Forelimb muscle (tissue), 1 donor: ENCODE measurements at regions not wholly inside any gene's neighbourhood (a gene's known extent, or its start where the extent isn't known, plus 50 kb on each side); places are given as distances from the start of the nearest gene placed in this dataset.
A peak's percentile ranks its signal among the peaks of the same experiment; 100 is the strongest.
"Not testable (repeated sequence)": the region's sequence is repeated elsewhere in the genome, so short reads cannot be mapped to it uniquely, and the experiment has no call there.

Source experiments
- DNase-seq: peaks from one replicate; pipeline ENCODE4 v3.0.0-alpha.2; 2013; ENCODE audit warnings: low read depth

DNA sequence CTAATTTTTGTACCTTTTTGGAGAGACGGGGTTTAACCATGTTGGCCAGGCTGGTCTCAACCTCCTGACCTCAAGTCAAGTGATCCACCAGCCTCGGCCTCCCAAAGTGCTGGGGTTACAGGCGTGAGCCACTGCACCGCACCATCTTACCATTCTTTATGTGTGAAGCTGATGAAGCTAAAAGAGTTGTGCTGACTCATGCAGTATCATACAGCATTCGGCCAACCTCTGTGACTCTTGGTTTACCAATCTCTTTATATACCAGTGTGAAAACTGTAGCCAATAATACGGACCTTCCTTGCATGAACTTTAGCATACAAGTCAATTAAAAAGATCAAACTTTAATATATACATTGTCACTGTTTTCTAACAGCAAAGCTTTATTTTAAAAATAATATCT lies 878.2 kb upstream of the MBL2 start:
- DNase-seq, result no peak

DNA sequence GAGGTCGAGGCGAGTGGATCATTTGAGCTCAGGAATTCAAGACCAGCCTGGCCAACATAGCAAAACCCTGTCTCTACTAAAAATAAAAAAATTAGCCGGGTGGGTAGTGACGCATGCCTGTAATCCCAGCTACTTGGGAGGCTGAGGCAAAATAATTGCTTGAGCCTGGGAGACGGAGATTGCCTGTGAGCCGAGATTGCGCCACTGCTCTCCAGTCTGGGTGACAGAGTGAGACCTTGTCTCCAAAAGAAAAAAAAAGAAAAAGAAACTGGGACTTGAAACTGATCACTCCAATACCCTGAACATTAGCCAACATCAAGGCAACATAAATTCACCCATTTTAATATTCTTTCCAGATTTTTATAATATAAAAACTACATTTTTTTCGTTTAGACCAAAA lies 874.6 kb upstream of the MBL2 start:
- not testable (repeated sequence) for DNase-seq

DNA sequence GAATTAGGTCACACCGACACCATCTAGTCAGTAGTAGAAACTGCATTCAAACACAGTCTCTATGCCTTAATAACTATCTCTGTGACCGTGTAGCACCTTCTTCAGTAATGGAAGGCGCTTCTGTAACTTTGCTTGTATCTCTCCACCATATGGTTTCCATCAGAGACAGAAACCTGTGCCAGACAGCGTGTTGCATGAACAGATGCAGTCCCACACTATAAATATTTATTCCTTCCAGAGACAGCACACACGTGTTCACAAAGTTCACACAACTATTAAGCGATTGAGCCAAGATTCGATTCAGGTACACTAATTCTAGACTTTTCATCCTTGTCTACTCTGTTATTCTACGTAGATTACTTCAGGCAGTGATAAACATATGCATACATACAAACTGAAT lies 873.9 kb upstream of the MBL2 start:
- DNase-seq, result peak; percentile 56

DNA sequence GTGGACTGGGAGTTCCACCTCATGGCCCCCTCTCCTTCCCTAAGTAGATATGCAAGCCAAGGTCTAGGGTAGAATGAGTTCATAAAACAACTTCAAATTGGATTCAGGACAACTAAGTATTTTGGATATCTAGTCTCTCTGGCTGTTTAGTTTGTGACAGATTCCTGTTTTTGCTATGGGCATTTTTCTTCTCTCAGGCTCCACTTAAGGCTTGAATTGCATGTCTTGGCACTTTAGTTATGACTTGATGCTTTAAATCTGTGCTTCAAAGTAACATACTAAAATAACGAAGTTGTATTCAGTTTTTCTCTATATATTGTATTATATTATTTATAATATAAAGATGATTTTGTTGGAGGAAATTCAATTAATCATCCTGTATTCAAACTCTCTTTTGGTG lies 873.4 kb upstream of the MBL2 start:
- DNase-seq, result no peak

DNA sequence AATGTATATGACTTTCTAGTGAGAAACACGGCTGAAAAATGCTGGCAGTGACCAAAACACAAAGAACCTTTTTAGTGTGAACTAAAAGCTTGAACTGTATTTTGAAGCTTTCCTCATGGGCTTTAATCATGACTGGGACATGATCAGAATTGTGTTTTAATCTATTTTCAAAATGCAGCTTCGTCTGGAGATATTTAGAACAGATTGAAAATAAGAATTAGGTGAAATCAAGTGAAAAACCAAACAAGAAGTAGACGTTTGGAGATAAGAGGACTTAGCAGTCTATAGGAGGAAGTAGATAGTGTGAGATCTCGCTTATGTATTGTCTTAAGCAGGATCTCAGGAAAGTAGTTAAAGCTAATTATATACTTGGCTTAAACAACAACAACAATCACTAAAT lies 865.4 kb upstream of the MBL2 start:
- DNase-seq, result no peak

DNA sequence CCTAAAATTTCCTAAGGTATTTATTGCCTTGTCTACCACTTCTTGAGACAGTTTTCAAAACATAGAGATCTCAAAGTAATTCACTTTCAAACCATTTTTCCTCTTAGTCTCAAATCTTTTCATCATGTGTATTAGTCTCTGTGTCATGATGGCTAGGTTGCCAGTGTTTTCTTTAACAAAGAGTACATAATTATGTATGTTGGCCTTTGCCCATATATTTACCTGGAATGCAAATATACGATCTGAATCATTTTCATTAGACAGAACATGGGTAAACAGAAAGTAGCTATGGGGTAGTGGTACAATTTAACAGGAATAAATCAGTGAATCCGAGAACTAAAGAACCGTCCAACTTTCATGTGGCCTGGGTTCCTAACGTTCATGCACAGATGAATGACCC lies 852.1 kb upstream of the MBL2 start:
- no peak for DNase-seq

DNA sequence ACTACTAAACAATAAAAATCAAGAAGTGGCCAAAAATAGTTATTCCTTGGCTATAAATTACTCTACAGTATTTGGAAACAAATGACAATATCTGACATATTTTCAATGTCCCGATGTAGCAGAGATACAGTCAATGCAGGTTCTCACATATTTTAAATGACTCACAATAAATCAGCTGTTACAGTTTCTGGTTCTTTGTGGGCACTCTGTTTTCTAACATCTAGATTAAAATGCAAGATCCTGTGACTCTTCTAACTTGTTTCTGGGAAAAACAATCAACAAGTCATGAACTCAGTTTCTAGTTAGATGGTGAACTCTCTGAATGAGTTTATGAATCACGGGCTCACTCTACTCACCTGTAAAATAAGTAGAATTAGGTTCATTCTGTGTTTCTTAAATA lies 849.6 kb upstream of the MBL2 start:
- DNase-seq, result no peak

DNA sequence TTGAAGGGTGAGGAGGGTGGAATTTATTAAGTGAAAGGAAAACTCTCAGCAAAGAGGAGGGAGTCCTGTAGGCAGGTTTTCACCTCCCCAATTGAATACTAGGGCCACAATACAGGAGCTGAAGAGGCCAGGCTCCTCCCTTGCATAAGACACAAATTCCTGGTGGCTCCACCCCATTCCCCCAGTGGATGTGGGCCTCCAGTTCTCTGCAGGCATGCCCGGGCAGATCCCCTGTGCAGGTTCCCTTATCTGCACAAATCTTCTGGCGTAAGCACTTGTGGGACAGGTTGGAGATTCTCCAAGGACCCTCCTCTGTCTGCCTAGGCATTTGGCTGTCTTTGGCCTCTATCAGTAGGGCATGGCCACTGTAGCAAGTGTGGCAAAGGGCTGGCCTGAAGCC lies 847.1 kb upstream of the MBL2 start:
- no peak for DNase-seq

DNA sequence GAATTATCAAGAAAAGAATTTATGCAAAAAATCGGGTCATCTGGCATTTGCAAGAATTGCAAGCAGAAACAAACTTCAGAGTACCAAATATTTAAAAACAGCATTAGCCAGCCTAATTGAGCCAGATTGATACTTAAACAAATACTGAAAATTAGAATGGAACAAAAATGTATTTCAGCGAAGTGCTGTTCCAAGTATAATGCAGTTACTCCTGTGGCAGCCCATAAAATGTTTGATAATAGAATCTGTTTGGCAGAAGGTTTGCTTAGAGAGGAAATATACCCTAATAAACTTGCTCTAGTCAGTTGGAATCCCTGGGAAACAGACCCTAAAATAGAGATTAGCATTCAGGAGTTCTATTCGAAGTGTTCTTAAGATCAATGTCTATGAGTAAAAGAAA lies 835.1 kb upstream of the MBL2 start:
- no peak for DNase-seq

DNA sequence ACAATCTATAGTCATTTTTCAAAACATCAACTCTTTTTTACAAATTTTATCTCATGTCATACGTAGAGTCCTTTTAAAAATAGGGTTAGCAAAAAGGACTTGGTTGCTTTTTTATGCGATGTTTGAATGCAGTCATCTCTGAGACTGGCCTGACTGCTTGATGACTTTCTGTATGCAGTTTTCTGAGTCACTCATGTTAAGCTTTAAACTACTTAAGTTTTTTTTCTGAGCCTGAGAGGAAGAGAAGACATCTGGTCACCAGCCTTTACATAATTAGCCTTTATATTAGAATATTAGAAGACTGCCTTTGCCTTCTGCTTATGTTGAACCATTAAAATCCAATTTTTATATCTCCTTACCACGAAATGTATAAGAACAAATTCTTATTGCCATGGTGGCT lies 834.4 kb upstream of the MBL2 start:
- no peak for DNase-seq

DNA sequence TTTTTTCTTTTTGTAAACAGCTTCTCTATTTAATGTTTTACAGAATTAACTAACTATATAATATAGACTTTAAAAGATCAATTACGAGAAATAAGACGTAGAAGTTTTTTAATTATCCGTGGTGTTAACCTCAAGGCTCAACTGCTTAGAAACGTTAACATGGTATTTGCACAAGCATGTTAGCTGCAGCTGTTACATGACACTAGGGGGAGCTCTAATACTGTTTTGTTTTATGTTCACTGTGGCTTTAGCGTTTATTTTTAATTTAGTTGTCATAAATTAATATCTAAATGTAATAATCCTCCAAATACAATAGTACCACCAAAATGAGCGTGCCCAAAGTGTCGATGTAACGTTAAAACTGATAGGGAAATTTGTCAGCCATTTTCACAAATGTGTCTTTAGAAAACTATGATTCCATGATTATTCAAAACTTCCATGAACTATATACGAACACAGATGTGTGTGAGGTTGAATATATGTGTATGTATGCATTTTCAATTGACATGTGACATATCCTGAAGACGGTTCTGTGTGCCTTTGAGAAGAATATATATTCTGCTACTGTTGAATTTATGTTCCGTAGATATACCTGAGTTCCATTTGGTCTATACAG lies 828.8 kb upstream of the MBL2 start:
- peak; percentile 13 for DNase-seq

DNA sequence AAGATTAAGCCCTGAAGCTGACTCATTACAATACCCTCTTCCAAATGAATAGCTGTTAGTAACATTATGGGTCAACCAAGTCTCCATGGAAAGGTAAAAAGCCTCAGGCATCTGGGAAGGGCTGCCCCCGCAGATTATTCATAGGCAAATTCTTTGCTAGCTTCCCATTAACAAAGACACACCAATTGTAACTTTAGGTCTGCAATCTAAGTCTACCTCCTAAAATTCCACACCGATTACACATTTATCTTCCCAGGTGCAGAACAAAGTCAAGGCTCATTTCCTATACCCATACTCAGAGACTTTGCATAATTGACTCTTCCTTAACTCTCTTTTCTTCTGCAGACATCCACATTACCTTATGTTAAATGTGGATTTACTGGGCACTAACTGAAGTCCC lies 826.3 kb upstream of the MBL2 start:
- no peak for DNase-seq

DNA sequence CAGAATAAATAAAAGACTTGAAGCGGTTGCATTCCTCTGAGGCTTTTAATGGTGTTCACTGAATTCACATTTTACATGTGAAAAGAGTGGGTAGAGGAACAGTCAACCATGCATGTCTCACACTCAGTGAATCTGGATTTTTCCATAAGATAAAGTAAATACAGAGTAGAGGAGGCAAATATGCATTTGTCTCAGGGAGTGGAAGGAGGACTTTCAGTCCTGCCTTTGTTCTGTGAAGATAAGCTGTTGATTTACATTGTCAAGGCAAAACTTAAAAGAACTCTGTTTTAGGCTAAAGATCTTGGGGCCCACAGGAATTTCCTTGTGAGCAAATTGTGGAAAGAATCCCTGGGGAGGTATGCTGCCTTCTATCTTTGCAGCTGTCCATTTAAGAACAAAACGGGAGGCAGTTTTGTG lies 825.3 kb upstream of the MBL2 start:
- no peak for DNase-seq

DNA sequence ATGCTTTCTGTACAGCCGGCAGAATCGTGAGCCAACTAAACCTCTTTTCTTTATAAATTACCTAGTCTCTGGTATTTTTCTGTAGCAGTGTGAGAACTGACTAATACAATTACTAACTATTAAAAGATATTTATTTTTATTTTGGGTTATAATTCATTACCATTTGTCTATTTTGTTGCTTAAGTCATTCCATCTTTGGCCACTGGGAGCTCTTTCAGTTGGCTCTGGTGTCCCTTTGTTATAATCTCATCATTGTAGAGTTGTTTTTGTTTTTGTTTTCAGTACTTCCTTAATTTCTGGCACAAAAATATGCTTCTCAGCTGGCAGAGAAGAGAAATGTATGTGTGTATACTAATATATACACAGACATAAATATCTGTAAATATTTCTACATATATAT lies 807.9 kb upstream of the MBL2 start:
- DNase-seq, result no peak

DNA sequence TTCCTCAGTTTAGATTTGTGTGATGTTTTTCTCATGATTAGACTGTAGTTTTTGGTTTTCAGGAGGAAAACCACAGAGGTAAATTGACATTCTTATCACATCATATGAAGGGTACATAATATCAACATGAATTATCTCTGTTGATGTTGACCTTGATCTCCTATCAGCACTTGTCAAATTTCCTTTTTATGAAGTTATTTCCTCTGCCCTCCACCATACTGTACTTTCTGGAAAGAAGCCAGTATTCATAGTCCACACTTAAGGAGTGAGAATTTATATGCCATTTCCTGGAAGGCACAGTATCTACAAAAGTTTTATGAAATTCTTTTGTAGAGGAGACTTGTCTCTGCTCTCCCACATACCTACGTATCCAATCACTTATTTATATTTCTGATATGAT lies 807.2 kb upstream of the MBL2 start:
- no peak for DNase-seq

DNA sequence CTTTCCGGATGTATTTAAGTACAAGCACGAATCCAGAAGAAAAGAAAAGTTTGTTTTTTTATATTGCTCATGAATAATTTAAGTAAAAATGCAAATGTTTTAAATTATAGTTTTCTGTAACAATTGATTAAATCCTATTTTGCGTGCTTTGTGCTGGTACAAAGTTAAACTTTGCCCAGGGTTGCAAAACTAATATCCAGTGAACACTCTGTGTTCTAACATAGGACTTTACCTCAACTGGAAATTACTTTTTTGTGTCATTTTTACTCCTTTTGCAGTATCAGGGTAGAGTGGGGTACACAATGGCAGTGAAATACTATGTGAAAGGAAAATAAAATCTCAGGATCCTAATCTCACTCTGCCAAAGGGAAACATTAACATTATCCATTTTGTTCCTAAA lies 801.4 kb upstream of the MBL2 start:
- DNase-seq, result no peak

DNA sequence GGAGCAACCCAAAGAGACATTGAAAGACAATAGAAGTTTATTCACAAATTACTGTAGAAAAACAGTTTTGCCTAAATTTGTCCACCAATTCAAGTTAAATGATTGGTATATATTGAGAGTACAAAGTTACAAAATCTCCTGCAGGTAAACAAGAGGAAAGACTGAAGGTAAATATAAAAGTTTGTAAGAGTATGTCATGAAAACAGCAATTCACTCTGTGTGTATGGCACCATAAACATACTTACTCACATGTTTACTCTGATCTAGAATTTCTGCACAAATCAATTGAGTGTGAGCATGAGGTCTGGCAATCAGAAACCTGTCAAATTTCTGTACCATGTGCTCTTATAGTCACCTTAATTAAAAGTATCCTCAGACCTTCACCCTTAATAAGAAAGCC lies 800.9 kb upstream of the MBL2 start:
- DNase-seq, result no peak

DNA sequence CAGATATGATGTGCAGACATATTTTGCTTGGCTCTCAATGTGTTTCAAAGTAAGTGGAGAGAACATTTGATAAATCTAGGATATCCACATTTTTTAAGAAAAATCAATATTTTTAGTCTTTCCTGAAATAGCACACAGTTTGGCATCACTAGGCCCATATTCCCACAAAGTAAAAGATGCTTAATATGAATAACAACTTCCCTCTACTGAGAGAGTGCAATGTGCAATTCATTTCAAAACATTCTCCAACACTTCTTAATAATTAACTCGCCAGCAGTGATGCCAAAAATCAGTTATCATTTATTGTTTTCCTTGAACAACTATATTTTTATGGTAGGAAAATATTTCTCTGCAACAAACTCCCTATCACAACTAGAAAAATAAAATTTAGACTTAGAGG lies 800.2 kb upstream of the MBL2 start:
- no peak for DNase-seq

DNA sequence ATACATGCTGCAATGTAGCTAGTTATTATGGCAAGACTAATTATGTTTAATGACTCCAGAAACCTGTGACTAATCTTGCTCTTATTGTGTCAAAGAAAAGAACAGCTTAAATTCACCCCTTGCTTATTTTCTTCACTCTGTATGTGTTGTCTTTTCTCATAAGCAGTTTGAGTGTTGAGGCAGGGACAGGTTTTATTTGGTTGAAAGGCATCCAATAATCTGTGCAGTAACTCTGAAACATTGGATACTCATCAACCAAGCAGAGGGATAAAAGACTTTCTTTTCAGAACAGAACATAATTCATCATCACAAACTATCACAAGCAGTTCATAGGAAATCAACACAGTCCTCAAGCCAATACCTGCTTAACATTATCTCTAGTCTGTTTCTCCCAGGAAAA lies 797.6 kb upstream of the MBL2 start:
- no peak for DNase-seq

DNA sequence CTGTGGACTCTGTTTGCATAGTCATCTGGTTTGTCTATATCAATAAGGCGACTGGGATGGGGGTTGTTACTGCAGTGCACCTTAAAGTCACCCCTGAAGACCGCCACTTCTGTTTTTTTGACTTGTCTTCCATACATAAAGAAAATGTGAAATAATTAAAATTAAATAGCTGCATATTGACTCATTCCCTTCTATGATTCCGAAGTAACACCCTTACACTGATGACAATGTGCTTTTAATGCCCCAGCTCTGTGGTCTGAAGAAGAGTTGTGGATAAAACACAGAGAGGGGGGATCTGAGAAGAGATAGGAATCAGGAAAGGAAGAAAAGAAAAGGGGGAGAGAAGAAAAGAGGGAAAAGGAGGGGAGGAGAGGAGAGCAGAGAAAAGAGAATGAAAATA lies 796.9 kb upstream of the MBL2 start:
- no peak for DNase-seq

DNA sequence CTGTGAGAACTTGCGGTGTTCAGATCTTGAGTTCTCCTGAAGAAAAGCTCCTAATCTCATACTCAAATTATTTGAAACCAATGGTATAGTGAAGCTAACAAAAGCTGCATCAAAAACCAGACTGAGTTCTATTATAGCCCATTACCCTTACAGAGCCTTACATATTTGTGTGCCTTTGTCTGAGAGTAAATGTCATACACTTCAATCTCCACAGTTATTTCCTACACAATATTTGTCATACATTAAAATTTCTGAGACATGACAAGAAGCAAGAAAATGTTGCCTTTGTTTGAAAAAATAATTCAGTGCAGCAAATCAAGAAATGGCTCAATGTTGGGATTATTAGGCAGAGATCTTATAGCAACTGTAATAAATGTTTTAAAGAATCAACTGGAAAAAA lies 776.1 kb upstream of the MBL2 start:
- DNase-seq, result no peak

DNA sequence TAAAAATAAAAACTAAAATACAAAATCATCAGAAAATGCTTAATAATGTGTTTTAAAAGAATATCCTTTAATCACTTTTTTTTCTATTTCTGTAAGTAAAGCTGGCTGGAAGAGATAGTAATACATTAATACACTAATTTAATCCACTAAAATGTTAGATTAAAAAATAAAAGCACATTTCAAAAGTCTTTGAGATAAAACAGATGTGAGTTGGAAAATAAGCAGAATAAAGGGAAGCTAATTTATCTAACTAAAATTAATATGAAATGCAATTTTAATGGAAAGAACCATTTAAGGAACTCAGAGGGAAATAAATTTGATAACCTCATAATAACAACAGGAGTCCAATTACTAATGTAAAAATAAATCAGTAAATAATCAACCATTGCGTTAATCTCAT lies 774.8 kb upstream of the MBL2 start:
- no peak for DNase-seq

DNA sequence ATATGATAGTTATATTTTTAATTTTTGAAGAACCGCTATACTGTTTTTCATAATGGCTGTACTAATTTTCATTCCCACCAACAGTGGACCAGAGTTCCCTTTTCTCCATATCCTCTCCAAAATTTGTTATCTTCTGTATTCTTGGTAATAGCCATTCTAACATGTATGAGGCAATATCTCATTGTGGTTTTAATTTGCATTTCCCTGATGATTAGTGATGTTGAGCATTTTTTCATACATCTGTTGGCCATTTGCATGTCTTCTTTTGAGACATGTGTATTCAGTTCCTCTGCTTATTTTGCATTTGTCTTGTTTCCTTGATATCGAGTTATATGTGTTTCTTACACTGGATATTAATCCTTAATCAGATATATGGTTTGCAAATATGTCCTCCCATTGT lies 770.8 kb upstream of the MBL2 start:
- DNase-seq, result no peak

DNA sequence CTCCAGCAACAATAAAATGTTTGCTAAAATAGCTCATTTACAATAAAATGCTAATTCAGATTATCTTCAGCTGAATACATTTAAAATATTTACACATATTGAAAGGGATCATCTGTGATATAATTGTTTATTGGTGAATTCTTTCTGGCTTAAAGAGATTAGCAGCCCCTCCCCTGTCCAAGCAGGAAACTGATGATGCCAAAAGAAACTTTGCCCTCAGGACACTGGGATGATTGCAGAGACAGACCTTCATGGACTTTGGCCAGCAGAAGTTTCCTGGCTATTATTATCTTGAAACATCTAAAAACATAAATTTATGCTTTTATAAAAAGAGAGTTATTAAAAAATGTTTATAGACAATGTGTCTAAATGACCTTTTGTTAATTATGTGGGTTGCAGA lies 764.9 kb upstream of the MBL2 start:
- no peak for DNase-seq

DNA sequence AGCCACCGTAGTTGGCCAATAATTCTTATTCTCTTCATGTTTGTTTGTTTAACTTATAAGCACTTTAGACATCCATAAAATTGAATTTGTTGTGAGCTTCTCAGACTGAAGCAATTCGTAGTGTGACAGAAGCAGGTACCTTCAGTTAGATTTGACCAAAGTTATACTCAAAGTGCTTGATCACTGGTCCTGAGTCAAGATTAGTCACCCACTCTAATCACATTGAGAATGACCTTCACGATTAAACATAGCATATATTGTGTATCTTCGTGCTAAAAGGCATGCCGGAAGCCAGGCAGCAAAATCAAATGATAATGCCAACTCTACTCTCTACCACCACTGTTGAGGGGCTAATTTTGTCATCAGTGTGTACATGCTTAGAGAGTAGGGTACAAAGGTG lies 763.7 kb upstream of the MBL2 start:
- DNase-seq, result no peak
